ENCODE measurements at regions not wholly inside any gene's neighbourhood (a gene's known extent, or its start where the extent isn't known, plus 50 kb on each side); places are given as distances from the start of the nearest gene placed in this dataset.
A peak's percentile ranks its signal among the peaks of the same experiment; 100 is the strongest.

DNA sequence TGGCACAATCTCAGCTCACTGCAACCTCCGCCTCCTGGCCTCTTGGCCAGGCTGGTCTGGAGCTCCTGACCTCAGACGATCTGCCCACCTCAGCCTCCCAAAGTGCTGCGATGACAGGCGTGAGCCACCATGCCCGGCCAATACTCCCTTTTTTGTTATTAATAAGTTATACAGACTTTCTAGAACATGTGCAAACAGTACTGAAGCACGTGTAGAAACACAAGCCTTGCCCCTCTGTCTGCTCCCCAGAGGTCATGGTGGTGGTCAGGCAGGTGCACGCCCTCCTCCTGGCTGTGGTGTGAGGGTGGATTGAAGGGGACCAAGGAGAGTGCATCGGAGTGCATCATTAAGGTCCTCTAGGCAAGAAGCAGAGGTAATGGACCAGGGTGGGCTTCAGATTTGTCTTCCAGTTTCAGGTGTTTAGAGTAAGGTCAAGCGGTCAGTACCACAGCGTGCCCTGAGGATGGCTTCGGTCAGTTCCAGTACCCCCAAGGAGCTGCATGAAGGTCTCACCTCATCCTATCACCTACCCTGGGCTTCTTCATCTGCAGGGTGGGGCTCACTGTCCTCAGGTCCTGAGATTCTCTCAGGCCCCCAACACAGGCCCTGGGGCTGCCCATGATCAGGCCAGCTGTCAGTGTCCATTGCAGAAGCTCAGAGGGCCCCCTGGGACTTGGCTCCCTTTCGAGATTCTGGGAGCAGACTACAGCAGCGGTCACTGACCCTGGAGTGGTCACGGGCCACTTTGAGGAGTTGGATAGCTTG, 124.3 kb downstream of the GLI2 start:
- H3K4me1 ChIP-seq (ENCODE audit: control insufficient read depth, insufficient read depth, low read length, poor library complexity, severe bottlenecking): peaks cover 64% of the 10 kb centered on the region
- no peaks in the 10 kb centered on the region for H3K9me3 ChIP-seq (ENCODE audit: control insufficient read depth, low read length)
- no peak overlapping the region for H3K4me3 ChIP-seq (ENCODE audit: extremely low read depth, insufficient read depth, low read length, poor library complexity, severe bottlenecking)
- peaks cover 14% of the 10 kb centered on the region for H3K36me3 ChIP-seq (ENCODE audit: control insufficient read depth, insufficient read depth, low read length)
- no peak overlapping the region for H3K27ac ChIP-seq (ENCODE audit: low read depth, low read length, severe bottlenecking)
- 92 to 94% methylated on average over 8 to 11 of the region's 14 CpGs for WGBS, 2 experiments (ENCODE audit: insufficient coverage in 2 of 2)

DNA sequence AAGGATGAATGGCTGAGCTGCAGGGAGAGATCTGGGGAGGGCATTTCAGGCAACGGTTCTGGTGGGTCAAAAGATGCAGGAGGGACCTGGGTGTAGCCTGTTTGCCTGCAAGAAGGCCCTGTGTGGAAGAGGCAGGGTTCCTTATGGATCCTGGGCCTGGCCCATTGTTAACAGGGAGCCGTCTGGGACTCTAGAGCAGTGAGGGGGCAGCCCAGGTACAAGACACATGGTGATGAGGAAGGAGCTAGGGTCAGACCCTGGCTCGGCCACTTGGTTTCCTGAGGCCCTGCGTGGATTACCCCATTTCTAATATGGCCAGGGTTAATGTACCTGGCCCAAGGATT, 124.9 kb downstream of the GLI2 start:
- 94% methylated on average over 3 of the region's 4 CpGs for WGBS, 2 experiments (ENCODE audit: insufficient coverage in 2 of 2)
- no peak overlapping the region for H3K27ac ChIP-seq (ENCODE audit: low read depth, low read length, severe bottlenecking)

GRCh38 chr2:120861191-120861575, 125.5 kb downstream of the GLI2 start:
- 88 to 89% methylated on average over 4 to 5 of the region's 5 CpGs for WGBS, 2 experiments (ENCODE audit: insufficient coverage in 2 of 2)
- H3K27ac ChIP-seq (ENCODE audit: low read depth, low read length, severe bottlenecking): no peak overlapping the region
- H3K9me3 ChIP-seq (ENCODE audit: control insufficient read depth, low read length): no peaks in the 10 kb centered on the region
- H3K36me3 ChIP-seq (ENCODE audit: control insufficient read depth, insufficient read depth, low read length): peaks cover 9% of the 10 kb centered on the region
- peaks cover 75% of the 10 kb centered on the region for H3K4me1 ChIP-seq (ENCODE audit: control insufficient read depth, insufficient read depth, low read length, poor library complexity, severe bottlenecking)
- no peak overlapping the region for H3K4me3 ChIP-seq (ENCODE audit: extremely low read depth, insufficient read depth, low read length, poor library complexity, severe bottlenecking)

More for the DNA sequence above, 124.9 kb downstream of the GLI2 start:
- H3K4me3 ChIP-seq (ENCODE audit: extremely low read depth, insufficient read depth, low read length, poor library complexity, severe bottlenecking): no peak overlapping the region
- no peaks in the 10 kb centered on the region for H3K9me3 ChIP-seq (ENCODE audit: control insufficient read depth, low read length)
- peaks cover 11% of the 10 kb centered on the region for H3K36me3 ChIP-seq (ENCODE audit: control insufficient read depth, insufficient read depth, low read length)
- peaks cover 70% of the 10 kb centered on the region for H3K4me1 ChIP-seq (ENCODE audit: control insufficient read depth, insufficient read depth, low read length, poor library complexity, severe bottlenecking)

GRCh38 chr2:120861576-120862191, 126.0 kb downstream of the GLI2 start:
- H3K4me3 ChIP-seq (ENCODE audit: extremely low read depth, insufficient read depth, low read length, poor library complexity, severe bottlenecking): no peak overlapping the region
- 75 to 77% methylated on average over 15 to 16 of the region's 17 CpGs for WGBS, 2 experiments (ENCODE audit: insufficient coverage in 2 of 2)
- H3K27ac ChIP-seq (ENCODE audit: low read depth, low read length, severe bottlenecking): peak overlapping the region; percentile 45
- H3K36me3 ChIP-seq (ENCODE audit: control insufficient read depth, insufficient read depth, low read length): peaks cover 9% of the 10 kb centered on the region
- H3K4me1 ChIP-seq (ENCODE audit: control insufficient read depth, insufficient read depth, low read length, poor library complexity, severe bottlenecking): peaks cover 79% of the 10 kb centered on the region
- no peaks in the 10 kb centered on the region for H3K9me3 ChIP-seq (ENCODE audit: control insufficient read depth, low read length)

DNA sequence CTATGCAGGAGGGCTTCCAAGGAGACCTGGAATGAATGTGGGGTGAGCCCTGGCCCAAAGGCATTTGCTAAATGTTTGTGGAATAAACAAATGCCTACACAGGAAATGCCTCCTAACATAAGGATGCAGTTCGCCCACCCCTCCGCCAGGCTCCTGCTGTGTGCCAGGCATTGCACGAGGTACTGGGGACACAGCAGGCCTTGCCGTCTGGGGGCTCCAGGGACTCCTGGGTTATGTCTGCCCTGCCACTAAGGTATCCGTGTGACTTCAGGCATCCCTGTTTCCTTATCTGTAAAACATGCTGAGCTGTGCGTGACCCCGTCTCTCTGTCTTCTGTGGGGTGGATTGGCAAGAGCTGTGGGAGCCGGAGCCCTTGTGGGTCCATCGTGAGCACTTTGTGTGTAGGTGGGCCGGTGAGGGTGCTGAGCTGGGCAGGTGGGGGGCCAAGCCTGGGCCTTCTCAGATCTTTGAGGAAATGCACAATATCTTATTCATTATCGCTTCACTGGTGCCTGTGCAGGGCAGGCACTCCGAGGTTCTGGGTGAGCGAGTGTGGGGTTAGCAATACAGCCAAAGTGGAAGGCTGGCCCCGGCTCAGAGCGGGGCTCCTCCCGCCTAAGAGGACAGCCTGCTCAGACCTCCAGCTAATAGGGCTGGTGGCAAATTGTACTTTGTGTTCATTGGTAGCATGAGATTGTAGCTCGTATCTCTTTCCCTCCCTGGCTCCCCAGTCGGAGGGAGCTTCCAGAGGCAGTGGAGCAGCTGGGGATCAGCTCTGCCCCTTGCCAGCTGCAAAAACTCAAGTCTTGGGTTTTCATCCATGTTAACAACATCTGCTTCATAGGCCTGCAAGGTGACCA, 126.8 kb downstream of the GLI2 start:
- H3K36me3 ChIP-seq (ENCODE audit: control insufficient read depth, insufficient read depth, low read length): peaks cover 9% of the 10 kb centered on the region
- peak overlapping the region; percentile 45 for H3K27ac ChIP-seq (ENCODE audit: low read depth, low read length, severe bottlenecking)
- H3K9me3 ChIP-seq (ENCODE audit: control insufficient read depth, low read length): no peaks in the 10 kb centered on the region
- no peak overlapping the region for H3K4me3 ChIP-seq (ENCODE audit: extremely low read depth, insufficient read depth, low read length, poor library complexity, severe bottlenecking)
- H3K4me1 ChIP-seq (ENCODE audit: control insufficient read depth, insufficient read depth, low read length, poor library complexity, severe bottlenecking): peaks cover 81% of the 10 kb centered on the region
- WGBS, 2 experiments (ENCODE audit: insufficient coverage in 2 of 2): 83 to 84% methylated on average over 11 to 16 of the region's 18 CpGs

DNA sequence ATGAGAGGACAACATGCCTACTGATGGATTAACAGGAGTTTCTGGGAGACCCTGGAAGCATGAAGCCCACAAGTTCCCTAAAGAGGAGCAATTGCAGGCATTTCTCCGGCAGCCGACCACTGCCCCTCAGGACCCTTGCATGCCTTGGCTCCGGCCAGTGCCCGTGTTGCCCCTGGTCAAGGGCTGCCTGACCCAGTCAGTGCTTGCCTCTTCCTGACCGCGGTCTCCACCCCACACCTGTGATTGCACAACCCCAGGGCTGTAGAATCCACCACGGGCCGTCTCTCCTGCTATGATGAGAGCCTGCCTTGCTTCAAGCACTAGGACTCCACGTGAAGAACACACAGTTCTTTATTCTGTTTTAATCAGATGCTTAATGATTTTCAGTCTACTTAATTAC, 127.5 kb downstream of the GLI2 start:
- Histone ChIP-seq H3K9me3 (ENCODE audit: control insufficient read depth, low read length) (no peaks in the 10 kb centered on the region), H3K27ac (ENCODE audit: low read depth, low read length, severe bottlenecking) (no peak overlapping the region), H3K36me3 (ENCODE audit: control insufficient read depth, insufficient read depth, low read length) (peaks cover 9% of the 10 kb centered on the region), H3K4me3 (ENCODE audit: extremely low read depth, insufficient read depth, low read length, poor library complexity, severe bottlenecking) (no peak overlapping the region), H3K4me1 (ENCODE audit: control insufficient read depth, insufficient read depth, low read length, poor library complexity, severe bottlenecking) (peaks cover 85% of the 10 kb centered on the region)
- WGBS, 2 experiments (ENCODE audit: insufficient coverage in 2 of 2): 89 to 94% methylated on average over 7 to 8 of the region's 9 CpGs

GRCh38 chr2:120863661-120864320, 128.1 kb downstream of the GLI2 start:
- H3K27ac ChIP-seq (ENCODE audit: low read depth, low read length, severe bottlenecking): peak overlapping the region; percentile 36
- H3K9me3 ChIP-seq (ENCODE audit: control insufficient read depth, low read length): no peaks in the 10 kb centered on the region
- no peak overlapping the region for H3K4me3 ChIP-seq (ENCODE audit: extremely low read depth, insufficient read depth, low read length, poor library complexity, severe bottlenecking)
- H3K36me3 ChIP-seq (ENCODE audit: control insufficient read depth, insufficient read depth, low read length): peaks cover 9% of the 10 kb centered on the region
- peaks cover 81% of the 10 kb centered on the region for H3K4me1 ChIP-seq (ENCODE audit: control insufficient read depth, insufficient read depth, low read length, poor library complexity, severe bottlenecking)
- 81 to 86% methylated on average over 9 to 10 of the region's 10 CpGs for WGBS, 2 experiments (ENCODE audit: insufficient coverage in 2 of 2)

DNA sequence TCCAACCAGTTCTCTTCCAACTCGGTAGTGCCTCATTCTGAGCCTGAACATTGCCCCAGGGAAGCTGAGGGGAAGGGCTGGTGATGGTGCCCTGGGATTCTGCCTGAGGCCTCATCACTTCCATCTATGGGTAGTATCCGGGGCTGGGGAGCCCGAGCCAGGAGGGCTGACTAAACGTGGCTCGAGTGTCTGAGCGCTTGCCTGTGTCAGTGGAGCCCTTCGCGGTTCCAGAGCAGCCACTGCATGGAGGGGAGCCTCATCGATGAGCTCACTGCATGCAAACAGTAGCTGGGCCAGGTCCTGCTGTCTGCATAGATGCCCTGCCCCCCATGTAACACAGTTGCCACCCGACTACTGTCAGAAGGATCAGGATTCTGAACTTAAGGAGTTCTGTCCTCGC, 129.3 kb downstream of the GLI2 start:
- no peaks in the 10 kb centered on the region for H3K9me3 ChIP-seq (ENCODE audit: control insufficient read depth, low read length)
- WGBS, 2 experiments (ENCODE audit: insufficient coverage in 2 of 2): 83 to 88% methylated on average over 11 of the region's 11 CpGs
- peaks cover 83% of the 10 kb centered on the region for H3K4me1 ChIP-seq (ENCODE audit: control insufficient read depth, insufficient read depth, low read length, poor library complexity, severe bottlenecking)
- no peak overlapping the region for H3K4me3 ChIP-seq (ENCODE audit: extremely low read depth, insufficient read depth, low read length, poor library complexity, severe bottlenecking)
- H3K36me3 ChIP-seq (ENCODE audit: control insufficient read depth, insufficient read depth, low read length): peaks cover 9% of the 10 kb centered on the region
- no peak overlapping the region for H3K27ac ChIP-seq (ENCODE audit: low read depth, low read length, severe bottlenecking)

- H3K4me1 ChIP-seq (ENCODE audit: control insufficient read depth, insufficient read depth, low read length, poor library complexity, severe bottlenecking): peaks cover 77% of the 10 kb centered on the region
- H3K27ac ChIP-seq (ENCODE audit: low read depth, low read length, severe bottlenecking): no peak overlapping the region
- H3K36me3 ChIP-seq (ENCODE audit: control insufficient read depth, insufficient read depth, low read length): peaks cover 6% of the 10 kb centered on the region
- no peaks in the 10 kb centered on the region for H3K9me3 ChIP-seq (ENCODE audit: control insufficient read depth, low read length)
- WGBS, 2 experiments (ENCODE audit: insufficient coverage in 2 of 2): 92 to 98% methylated on average over 8 of the region's 8 CpGs
- H3K4me3 ChIP-seq (ENCODE audit: extremely low read depth, insufficient read depth, low read length, poor library complexity, severe bottlenecking): no peak overlapping the region
Observed at GRCh38 chr2:120865656-120866055, 130.0 kb downstream of the GLI2 start.

- peaks cover 6% of the 10 kb centered on the region for H3K36me3 ChIP-seq (ENCODE audit: control insufficient read depth, insufficient read depth, low read length)
- no peaks in the 10 kb centered on the region for H3K9me3 ChIP-seq (ENCODE audit: control insufficient read depth, low read length)
- peaks cover 73% of the 10 kb centered on the region for H3K4me1 ChIP-seq (ENCODE audit: control insufficient read depth, insufficient read depth, low read length, poor library complexity, severe bottlenecking)
- H3K27ac ChIP-seq (ENCODE audit: low read depth, low read length, severe bottlenecking): no peak overlapping the region
- H3K4me3 ChIP-seq (ENCODE audit: extremely low read depth, insufficient read depth, low read length, poor library complexity, severe bottlenecking): no peak overlapping the region
- 88 to 93% methylated on average over 6 of the region's 7 CpGs for WGBS, 2 experiments (ENCODE audit: insufficient coverage in 2 of 2)
Observed at GRCh38 chr2:120866071-120866470, 130.4 kb downstream of the GLI2 start.
